Peyer's patch (tissue), 4 donors: ENCODE measurements at regions not wholly inside any gene's neighbourhood (a gene's known extent, or its start where the extent isn't known, plus 50 kb on each side); places are given as distances from the start of the nearest gene placed in this dataset.
"Not testable (repeated sequence)": the region's sequence is repeated elsewhere in the genome, so short reads cannot be mapped to it uniquely, and the experiment has no call there.

Experiments
- CTCF ChIP-seq, 6 experiments: fragments of 450-650 bp in 4 of 6; fragments of 200-600 bp in 2 of 6; sonication (generic) in 1 of 6; IDR thresholded peaks; one replicate each; pipeline ENCODE4 v1.5.1; 2017 to 2019; ENCODE audit warnings: antibody characterized with exemption in 6 of 6, mild to moderate bottlenecking in 3 of 6, moderate library complexity in 1 of 6
- POLR2A ChIP-seq, 2 donors: fragments of 450-650 bp; IDR thresholded peaks; one replicate each; pipeline ENCODE4 v1.5.1; 2017; ENCODE audit warnings: antibody characterized with exemption in 2 of 2, mild to moderate bottlenecking in 2 of 2, moderate library complexity in 2 of 2

DNA sequence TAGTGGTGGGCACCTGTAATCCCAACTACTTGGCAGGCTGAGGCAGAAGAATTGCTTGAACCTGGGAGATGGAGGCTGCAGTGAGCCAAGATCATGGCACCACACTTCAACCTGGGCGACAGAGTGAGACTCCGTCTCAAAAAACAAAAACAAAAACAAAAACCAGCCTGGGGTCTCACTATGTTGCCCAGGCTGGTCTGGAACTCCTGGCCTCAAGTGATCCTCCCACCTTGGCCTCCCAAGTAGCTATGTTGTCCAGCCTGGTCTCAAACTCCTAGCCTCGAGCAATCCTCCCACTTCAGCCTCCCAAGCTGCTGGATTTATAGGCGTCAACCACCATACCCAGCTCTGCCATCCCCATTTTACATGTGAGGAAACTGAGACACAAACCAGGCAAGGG, 64.9 kb downstream of the PTPRS start:
- not testable (repeated sequence) for TF ChIP-seq CTCF, POLR2A (IDR thresholded peaks at IDR 0.05)
